ENCODE measurements at regions not wholly inside any gene's neighbourhood (a gene's known extent, or its start where the extent isn't known, plus 50 kb on each side); places are given as distances from the start of the nearest gene placed in this dataset.

DNA sequence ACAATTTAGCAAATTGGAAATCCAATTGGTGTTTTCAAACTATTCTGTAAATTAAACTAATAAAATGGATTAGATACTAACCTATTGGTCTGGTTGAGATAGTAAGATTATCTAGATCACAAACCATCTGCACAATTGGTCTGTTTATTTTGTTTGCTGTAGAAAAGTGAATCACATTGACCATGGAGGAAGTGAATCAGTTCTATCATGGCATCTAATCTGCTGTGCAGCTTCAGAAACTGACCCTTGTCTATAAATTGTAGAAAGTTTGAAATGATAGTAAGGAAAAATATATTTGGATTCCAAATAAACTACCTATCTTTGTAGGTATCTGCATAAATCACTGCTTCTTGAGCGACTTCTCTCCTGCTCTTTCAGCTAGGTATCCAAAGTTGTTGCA is 1865.4 kb downstream of the MAT2B start:
- no peak for TF ChIP-seq GATA1 (IDR thresholded peaks at IDR 0.05; ENCODE audit: low read depth, low read length)
- no peak for TF ChIP-seq POLR2A (IDR thresholded peaks at IDR 0.05; ENCODE audit: low read length)
